ENCODE measurements at regions not wholly inside any gene's neighbourhood (a gene's known extent, or its start where the extent isn't known, plus 50 kb on each side); places are given as distances from the start of the nearest gene placed in this dataset. TPM values are rescaled to one million over a fixed set of nuclear protein-coding genes. Genes with fewer than 3 reads are reported as not detected.

- intact Hi-C loops (cut with DNase I), result no loop called here
- Histone ChIP-seq H3K9me3 (no peaks in the 10 kb centered on the region), H3K27me3 (no peaks in the 10 kb centered on the region), H3K27ac (no peak overlapping the region), H3K36me3 (no peaks in the 10 kb centered on the region), H3K4me3 (no peak overlapping the region), H3K4me1 (ENCODE audit: insufficient read depth) (peaks cover 4% of the 10 kb centered on the region)
- TF ChIP-seq CTCF (IDR thresholded peaks at IDR 0.05) (no peak), POLR2A (IDR thresholded peaks at IDR 0.05) (no peak), EP300 (IDR thresholded peaks at IDR 0.05) (no peak)
- 90 to 92% (median 91%) methylated on average over 1 of the region's 1 CpG for WGBS, 3 donors
- no peak for DNase-seq
These were observed 50.8 kb upstream of the KCNJ16 start for GRCh38 chr17:70024253-70024652.

Small RNA genes lying in the stretch of these regions (small RNA-seq; reads per million reads assigned to genes)
- not detected for gene AC002545.1
- gene RF00019, result not detected

Measured in ovary (tissue), 7 donors.